Keratinocyte (primary cell): ENCODE measurements at regions not wholly inside any gene's neighbourhood (a gene's known extent, or its start where the extent isn't known, plus 50 kb on each side); places are given as distances from the start of the nearest gene placed in this dataset.
"Not testable (repeated sequence)": the region's sequence is repeated elsewhere in the genome, so short reads cannot be mapped to it uniquely, and the experiment has no call there.

Source experiments
- DNase-seq: peaks from one replicate; pipeline ENCODE4 v3.0.0-alpha.2; 2011; ENCODE audit warnings: low read depth, missing footprints, low spot score
- FAIRE-seq: peaks from 2 replicates; lab custom pipeline; 2011; peaks lifted over from hg19 to GRCh38; lab: Jason Lieb, UNC
- H2AFZ ChIP-seq: 2 replicates; pipeline ENCODE4 v1.6.0; 2012; ENCODE audit warnings: low read length, control low read depth, inconsistent platforms; ENCODE audit not compliant: control insufficient read depth
- H3K27ac ChIP-seq: 2 replicates; pipeline ENCODE4 v1.5.1; 2011; ENCODE audit warnings: low read length; ENCODE audit not compliant: control insufficient read depth, insufficient read depth
- H3K27me3 ChIP-seq: 3 replicates; pipeline ENCODE4 v1.6.0; 2011; ENCODE audit warnings: low read length; ENCODE audit not compliant: control insufficient read depth, insufficient read depth; ENCODE audit errors: extremely low read depth
- H3K36me3 ChIP-seq, 2 experiments: 2 replicates in 1 of 2; 3 replicates in 1 of 2; pipeline ENCODE4 v1.5.1; 2011; ENCODE audit warnings: low read length in 2 of 2, mild to moderate bottlenecking in 1 of 2; ENCODE audit not compliant: control insufficient read depth in 2 of 2, insufficient read depth in 2 of 2; ENCODE audit errors: extremely low read depth in 1 of 2
- H3K4me1 ChIP-seq: 3 replicates; pipeline ENCODE4 v1.5.1; 2011; ENCODE audit warnings: low read length; ENCODE audit not compliant: control insufficient read depth, insufficient read depth; ENCODE audit errors: extremely low read depth
- H3K4me2 ChIP-seq: 3 replicates; pipeline ENCODE4 v1.6.0; 2011; ENCODE audit warnings: low read depth, low read length; ENCODE audit not compliant: control insufficient read depth, insufficient read depth; ENCODE audit errors: extremely low read depth
- H3K4me3 ChIP-seq, 3 experiments: fragments of 200-600 bp in 1 of 3; sonication (generic) in 1 of 3; 2 replicates in 2 of 3; 3 replicates in 1 of 3; pipeline ENCODE4 v1.5.1; 2011 to 2016; ENCODE audit warnings: low read length in 3 of 3, mild to moderate bottlenecking in 3 of 3, control low read depth in 2 of 3, inconsistent platforms in 1 of 3, low read depth in 1 of 3, mixed read lengths in 1 of 3, mixed run types in 1 of 3, moderate library complexity in 1 of 3; ENCODE audit not compliant: control insufficient read depth in 2 of 3, insufficient read depth in 2 of 3; ENCODE audit errors: extremely low read depth in 1 of 3
- H3K79me2 ChIP-seq: 2 replicates; pipeline ENCODE4 v1.6.0; 2012; ENCODE audit warnings: low read length; ENCODE audit not compliant: control insufficient read depth, insufficient read depth
- H3K9ac ChIP-seq: 3 replicates; pipeline ENCODE4 v1.6.0; 2011; ENCODE audit warnings: low read length; ENCODE audit not compliant: control insufficient read depth, insufficient read depth; ENCODE audit errors: extremely low read depth
- H3K9me1 ChIP-seq: 3 replicates; pipeline ENCODE4 v1.6.0; 2011; ENCODE audit warnings: low read length; ENCODE audit not compliant: control insufficient read depth, insufficient read depth; ENCODE audit errors: extremely low read depth
- H3K9me3 ChIP-seq: 2 replicates; pipeline ENCODE4 v1.5.1; 2012; ENCODE audit warnings: low read depth, low read length; ENCODE audit not compliant: control insufficient read depth
- H4K20me1 ChIP-seq: 3 replicates; pipeline ENCODE4 v1.6.0; 2011; ENCODE audit warnings: low read length; ENCODE audit not compliant: control insufficient read depth, insufficient read depth; ENCODE audit errors: extremely low read depth
- CTCF ChIP-seq, 3 experiments: IDR thresholded peaks in 1 of 3; conservative IDR thresholded peaks in 1 of 3; optimal IDR thresholded peaks in 1 of 3; 2 replicates in 2 of 3; 3 replicates in 1 of 3; pipeline versions ENCODE3 to v1.5.1; 2011; ENCODE audit warnings: low read length in 3 of 3, mild to moderate bottlenecking in 3 of 3, moderate library complexity in 2 of 3, control low read depth in 1 of 3, inconsistent platforms in 1 of 3; ENCODE audit not compliant: insufficient read depth in 2 of 3; ENCODE audit errors: extremely low read depth in 1 of 3
- EZH2 ChIP-seq: IDR thresholded peaks from one replicate; pipeline ENCODE4 v1.6.1; 2012; ENCODE audit warnings: inconsistent platforms, mild to moderate bottlenecking, low read length, moderate library complexity
- dilution Hi-C: fragments of 300-500 bp; cut with MboI; formaldehyde crosslinking; loops from one replicate; pipeline ENCODE4 v1.7.0; 2020; ENCODE audit warnings: low sequenced_read_pairs; ENCODE audit not compliant: extremely low pct_ligation_motif_present

DNA sequence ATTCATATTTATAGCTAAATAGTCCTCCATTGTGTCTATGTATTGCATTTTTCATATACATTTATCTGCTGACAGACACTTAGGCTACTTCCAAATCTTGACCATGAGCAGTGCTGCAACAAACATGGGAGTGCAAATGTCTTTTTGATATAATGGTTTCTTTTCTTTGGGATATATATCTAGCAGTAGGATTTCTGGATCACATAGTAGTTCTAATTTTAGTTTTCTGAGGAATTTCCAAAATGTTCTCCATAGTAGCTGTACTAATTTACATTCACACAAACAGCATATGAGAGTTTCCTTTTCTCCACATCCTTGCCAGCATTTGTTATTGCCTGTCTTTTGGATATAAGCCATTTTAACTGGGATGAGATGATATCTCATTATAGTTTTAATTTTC lies 1521.3 kb downstream of the REEP3 start:
- DNase-seq, result no peak
- Histone ChIP-seq H3K4me3 (no peak overlapping the region), H3K9ac (no peak overlapping the region), H3K79me2 (no peaks in the 10 kb centered on the region), H3K4me1 (no peaks in the 10 kb centered on the region), H3K27ac (no peak overlapping the region), H3K9me1 (no peaks in the 10 kb centered on the region), H3K36me3 (no peaks in the 10 kb centered on the region), H2AFZ (no peak overlapping the region), H3K4me2 (no peak overlapping the region), H3K9me3 (no peaks in the 10 kb centered on the region), H4K20me1 (no peaks in the 10 kb centered on the region), H3K27me3 (no peaks in the 10 kb centered on the region)
- no peak for TF ChIP-seq CTCF (optimal IDR thresholded peaks at IDR 0.05 in 1 of 3, IDR thresholded peaks at IDR 0.05 in 1 of 3, conservative IDR thresholded peaks at IDR 0.05 in 1 of 3; ENCODE audit: extremely low read depth in 1 of 3, insufficient read depth in 2 of 3, low read length in 3 of 3)
- dilution Hi-C loops, result no loop called here
- FAIRE-seq, result no peak

DNA sequence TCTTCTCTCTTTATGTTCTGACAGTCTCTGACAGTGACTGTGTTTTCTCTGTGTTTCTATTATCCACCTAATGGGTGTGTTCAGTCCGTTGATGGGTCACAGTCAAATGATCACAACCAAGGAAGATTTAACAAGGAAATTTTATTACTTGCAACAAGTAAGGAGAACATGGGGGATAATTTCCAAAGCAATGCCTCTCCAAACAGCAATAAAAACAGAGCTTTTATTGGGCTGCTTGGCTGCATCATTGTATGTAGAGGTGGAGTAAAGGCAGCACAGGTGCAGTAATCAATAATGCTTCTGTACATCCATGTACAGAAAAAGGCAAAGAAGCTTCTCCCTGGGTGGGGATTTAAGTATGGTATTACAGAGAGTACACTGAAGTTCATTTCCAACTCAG lies 1525.6 kb downstream of the REEP3 start:
- Histone ChIP-seq H4K20me1 (no peaks in the 10 kb centered on the region), H3K36me3 (no peaks in the 10 kb centered on the region), H3K4me2 (no peak overlapping the region), H3K4me1 (no peaks in the 10 kb centered on the region), H3K27ac (no peak overlapping the region), H3K9ac (no peak overlapping the region), H3K9me1 (no peaks in the 10 kb centered on the region), H2AFZ (no peak overlapping the region), H3K4me3 (no peak overlapping the region), H3K9me3 (no peaks in the 10 kb centered on the region), H3K79me2 (no peaks in the 10 kb centered on the region), H3K27me3 (no peaks in the 10 kb centered on the region)
- dilution Hi-C loops, result no loop called here
- no peak for FAIRE-seq
- TF ChIP-seq EZH2, result no peak
- DNase-seq, result no peak

- not testable (repeated sequence) for H3K79me2 ChIP-seq
Observed at GRCh38 chr10:65052111-65052510, 1530.9 kb downstream of the REEP3 start.

DNA sequence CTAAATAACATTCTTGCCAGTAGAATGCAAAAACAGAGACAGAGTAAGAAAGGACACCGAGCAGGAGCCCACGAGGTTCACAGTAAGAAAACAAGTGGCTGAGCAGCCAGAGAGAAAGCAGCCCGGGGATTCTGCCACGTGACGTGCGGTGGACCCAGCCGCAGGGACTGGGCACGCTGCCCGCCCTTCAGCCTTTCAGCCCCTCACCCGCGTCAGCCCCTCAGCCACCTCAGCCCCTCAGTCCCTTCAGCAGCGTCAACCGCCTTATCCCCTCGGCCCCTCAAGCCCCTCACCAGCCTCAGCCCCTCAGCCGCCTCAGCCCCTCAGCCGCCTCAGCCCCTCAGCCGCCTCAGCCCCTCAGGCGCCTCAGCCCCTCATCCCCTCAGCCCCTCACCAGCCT lies 1532.2 kb downstream of the REEP3 start:
- H4K20me1 ChIP-seq, H3K9ac ChIP-seq, H3K4me2 ChIP-seq, H3K4me1 ChIP-seq, H3K9me3 ChIP-seq, H2AFZ ChIP-seq, FAIRE-seq, H3K9me1 ChIP-seq, H3K4me3 ChIP-seq, DNase-seq, H3K79me2 ChIP-seq, H3K27ac ChIP-seq, dilution Hi-C loops, H3K27me3 ChIP-seq, H3K36me3 ChIP-seq: not testable (repeated sequence)

More at GRCh38 chr10:65052111-65052510, 1530.9 kb downstream of the REEP3 start:
- H2AFZ ChIP-seq, H4K20me1 ChIP-seq, H3K9me3 ChIP-seq, H3K4me3 ChIP-seq, H3K4me1 ChIP-seq, DNase-seq, dilution Hi-C loops, H3K4me2 ChIP-seq, H3K27me3 ChIP-seq, H3K36me3 ChIP-seq, H3K9me1 ChIP-seq, H3K9ac ChIP-seq, FAIRE-seq, H3K27ac ChIP-seq: not testable (repeated sequence)
